HepG2 (cell line): ENCODE measurements at regions not wholly inside any gene's neighbourhood (a gene's known extent, or its start where the extent isn't known, plus 50 kb on each side); places are given as distances from the start of the nearest gene placed in this dataset.

Source experiments
- ATAC-seq: fragments of 200-7000 bp; cut with Tn5 transposase; 3 replicates; pipeline ENCODE4 v1.9.1; 2020; ENCODE audit warnings: mild to moderate bottlenecking, moderate library complexity
- BruUV-seq: library from RNA; stranded (reverse); fragments of 400-500 nt; replicated peaks from 2 replicates; lab custom pipeline; 2021; lab: Mats Ljungman, UMichigan
- CTCF ChIA-PET: fragments of 300-600 bp; formaldehyde crosslinking; extraction: SDS; loops from one replicate; lab custom pipeline; 2021; ENCODE audit warnings: low total read pairs, inconsistent platforms, low intra/inter-chr PET ratio; lab: Yijun Ruan, JAX
- POLR2A ChIA-PET: fragments of 350-600 bp; sonication (Branson Sonifier 250); formaldehyde crosslinking; loops from one replicate; lab custom pipeline; 2020; ENCODE audit warnings: antibody characterized with exemption, inconsistent platforms; lab: Yijun Ruan, JAX
- DNase-seq: peaks from one replicate; pipeline ENCODE4 v3.0.0-alpha.2; 2015; ENCODE audit warnings: low spot score
- FAIRE-seq: peaks from 3 replicates; lab custom pipeline; 2011; peaks lifted over from hg19 to GRCh38; lab: Jason Lieb, UNC
- H2AFZ ChIP-seq: one replicate; pipeline ENCODE4 v1.6.1; 2011; ENCODE audit warnings: low read length, inconsistent platforms
- H3K27ac ChIP-seq: fragments of 300-600 bp; 3 replicates; pipeline ENCODE4 v1.8.0; 2011; ENCODE audit warnings: mixed run types, mild to moderate bottlenecking, mixed read lengths, low read length, inconsistent platforms; ENCODE audit not compliant: insufficient read depth; ENCODE audit errors: extremely low read length
- H3K27me3 ChIP-seq, 2 experiments: fragments of 200-600 bp in 1 of 2; 2 replicates in 1 of 2; 3 replicates in 1 of 2; pipeline versions ENCODE4 v1.6.0 to v1.8.0; 2011; ENCODE audit warnings: low read length in 2 of 2, mild to moderate bottlenecking in 2 of 2, moderate library complexity in 2 of 2, inconsistent platforms in 1 of 2; ENCODE audit not compliant: insufficient read depth in 2 of 2, control insufficient read depth in 1 of 2
- H3K36me3 ChIP-seq, 2 experiments: fragments of 200-600 bp in 1 of 2; replicated peaks in 1 of 2; 2 replicates in 1 of 2; 3 replicates in 1 of 2; pipeline versions ENCODE4 v1.5.1 to v1.8.0; 2011; ENCODE audit warnings: low read length in 2 of 2, inconsistent platforms in 1 of 2; ENCODE audit not compliant: insufficient read depth in 2 of 2, control insufficient read depth in 1 of 2
- H3K4me1 ChIP-seq: 2 replicates; pipeline ENCODE4 v1.5.1; 2012; ENCODE audit warnings: low read length, inconsistent platforms; ENCODE audit not compliant: insufficient read depth
- H3K4me2 ChIP-seq: 2 replicates; pipeline ENCODE4 v1.6.0; 2011; ENCODE audit warnings: low read depth, low read length, inconsistent platforms
- H3K4me3 ChIP-seq, 3 experiments: fragments of 200-600 bp in 1 of 3; sonication (generic), shearing (Covaris generic) in 1 of 3; replicated peaks in 1 of 3; 2 replicates each; pipeline ENCODE4 v1.5.1; 2011 to 2016; ENCODE audit warnings: low read length in 3 of 3, inconsistent platforms in 2 of 3, low read depth in 2 of 3, mild to moderate bottlenecking in 2 of 3, control low read depth in 1 of 3, mixed read lengths in 1 of 3; ENCODE audit not compliant: insufficient read depth in 1 of 3
- H3K79me2 ChIP-seq: one replicate; pipeline ENCODE4 v1.6.1; 2011; ENCODE audit warnings: low read length, inconsistent platforms; ENCODE audit not compliant: insufficient read depth
- H3K9ac ChIP-seq: 2 replicates; pipeline ENCODE4 v1.6.0; 2011; ENCODE audit warnings: mild to moderate bottlenecking, low read depth, low read length, inconsistent platforms; ENCODE audit not compliant: insufficient read depth
- H3K9me3 ChIP-seq: 2 replicates; pipeline ENCODE4 v1.5.1; 2012; ENCODE audit warnings: mild to moderate bottlenecking, low read length
- H4K20me1 ChIP-seq: 2 replicates; pipeline ENCODE4 v1.6.0; 2011; ENCODE audit warnings: inconsistent platforms, mild to moderate bottlenecking, low read length, moderate library complexity; ENCODE audit not compliant: insufficient read depth
- GABPA ChIP-seq, 2 experiments: IDR thresholded peaks; 2 replicates each; pipeline ENCODE4 v1.6.1; 2011 to 2016; ENCODE audit warnings: low read depth in 2 of 2, low read length in 1 of 2, missing biosample characterization in 1 of 2, missing genetic modification characterization in 1 of 2
- HMG20B ChIP-seq: conservative IDR thresholded peaks from 2 replicates; pipeline ENCODE4 v1.6.1; 2016; ENCODE audit warnings: missing genetic modification reagents, missing compliant biosample characterization
- KDM5A ChIP-seq: fragments of 200-600 bp; sonication (generic); IDR thresholded peaks from 2 replicates; pipeline ENCODE4 v1.7.0; 2018; ENCODE audit warnings: antibody characterized with exemption, mild to moderate bottlenecking, low read length, borderline replicate concordance
- SALL2 ChIP-seq: sonication (generic); formaldehyde crosslinking; IDR thresholded peaks from 2 replicates; pipeline ENCODE4 v1.8.1; 2023; ENCODE audit warnings: mild to moderate bottlenecking, missing genetic modification reagents, inconsistent platforms
- SIX1 ChIP-seq: sonication (generic); formaldehyde crosslinking; IDR thresholded peaks from 2 replicates; pipeline ENCODE4 v1.4.0; 2020; ENCODE audit warnings: missing genetic modification reagents, borderline replicate concordance
- XRCC5 ChIP-seq: fragments of 200-400 bp; formaldehyde crosslinking; optimal IDR thresholded peaks from 2 replicates; pipeline ENCODE3; 2017; ENCODE audit warnings: mild to moderate bottlenecking, low read length
- ZC3H13 ChIP-seq: sonication (generic); formaldehyde crosslinking; IDR thresholded peaks from 2 replicates; pipeline ENCODE4 v1.8.1; 2023; ENCODE audit warnings: mild to moderate bottlenecking, missing genetic modification reagents, moderate library complexity
- ZNF253 ChIP-seq: sonication (generic); formaldehyde crosslinking; IDR thresholded peaks from 2 replicates; pipeline ENCODE4 v1.8.0; 2022; ENCODE audit warnings: mild to moderate bottlenecking, missing genetic modification reagents, borderline replicate concordance
- ZNF790 ChIP-seq: sonication (generic); formaldehyde crosslinking; IDR thresholded peaks from 2 replicates; pipeline ENCODE4 v1.8.0; 2022; ENCODE audit warnings: missing genetic modification reagents, mild to moderate bottlenecking, borderline replicate concordance
- WGBS: methylation state at CpG from one replicate; pipeline ENCODE4 v1.1.6; 2017; ENCODE audit warnings: low lambda C conversion rate; 5-methylcytosine and 5-hydroxymethylcytosine counted together
- in situ Hi-C: cut with HindIII; loops from 2 replicates; pipeline ENCODE4 v1.10.0; 2017; ENCODE audit warnings: low pct_unique_long_range_greater_than_20kb; ENCODE audit not compliant: extremely low pct_ligation_motif_present
- intact Hi-C: fragments of 100-400 bp; cut with micrococcal nuclease; formaldehyde crosslinking; loops from one replicate; pipeline ENCODE4 v1.10.0; 2022; ENCODE audit not compliant: unreplicated experiment
- TF ChIP-seq, protein P1 (sequence below): sonication (generic); formaldehyde crosslinking; IDR thresholded peaks from 2 replicates; pipeline ENCODE4 v1.8.1; 2023; ENCODE audit warnings: mild to moderate bottlenecking, missing genetic modification reagents
- TF ChIP-seq, protein P2 (sequence below): IDR thresholded peaks from 2 replicates; pipeline ENCODE4 v1.6.1; 2012; ENCODE audit warnings: low read length, improper control_type of control experiment
- TF ChIP-seq, protein P3 (sequence below): IDR thresholded peaks from 2 replicates; pipeline ENCODE4 v1.6.1; 2012; ENCODE audit warnings: inconsistent platforms
- TF ChIP-seq, protein P4 (sequence below): sonication (generic); formaldehyde crosslinking; IDR thresholded peaks from 2 replicates; pipeline ENCODE4 v1.4.0; 2020; ENCODE audit warnings: missing genetic modification reagents
- TF ChIP-seq, protein P5 (sequence below): sonication (generic); formaldehyde crosslinking; IDR thresholded peaks from 2 replicates; pipeline ENCODE4 v1.9.0; 2021; ENCODE audit warnings: missing genetic modification reagents, borderline replicate concordance

DNA sequence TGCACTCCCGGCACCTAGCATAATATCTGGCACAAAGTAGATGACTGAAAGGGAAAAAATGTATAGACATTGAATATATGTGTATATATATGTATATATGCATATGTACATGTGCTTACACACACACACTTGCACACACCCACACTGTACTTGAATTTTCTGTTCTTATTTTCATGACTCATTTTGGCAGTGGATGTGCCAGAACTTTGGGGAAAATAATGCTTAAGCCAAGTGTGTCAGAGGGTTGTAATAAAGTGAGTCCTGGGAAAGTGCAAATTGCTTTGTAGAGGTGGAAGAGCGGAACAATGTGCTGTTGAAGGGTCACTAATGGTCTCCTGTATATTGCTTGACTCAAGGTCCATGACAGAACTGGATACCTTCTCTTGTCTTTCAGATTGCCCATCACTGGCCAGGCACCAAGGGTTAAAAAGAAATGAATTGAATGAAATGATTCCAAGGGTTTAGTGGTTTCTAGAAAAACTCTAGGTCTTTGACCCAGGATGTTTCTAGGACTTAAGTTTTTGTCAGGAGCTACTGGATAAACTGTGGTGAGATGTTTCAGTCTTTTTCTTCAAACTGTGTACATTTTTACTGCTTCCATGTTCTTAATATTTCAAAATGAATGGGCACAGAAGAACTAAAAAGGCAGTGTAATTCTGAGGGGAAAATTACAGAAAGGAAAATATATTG, 129.9 kb upstream of the MOCS2 start:
- FAIRE-seq, result no peak
- Histone ChIP-seq H3K4me1 (no peaks in the 10 kb centered on the region), H3K4me2 (no peak overlapping the region), H3K27me3 (no peaks in the 10 kb centered on the region), H3K9me3 (no peaks in the 10 kb centered on the region), H3K9ac (no peak overlapping the region), H4K20me1 (no peaks in the 10 kb centered on the region), H3K27ac (no peak overlapping the region), H2AFZ (no peak overlapping the region), H3K4me3 (no peak overlapping the region), H3K36me3 (no peaks in the 10 kb centered on the region), H3K79me2 (no peaks in the 10 kb centered on the region)
- no peak for DNase-seq
- intact Hi-C loops (no loop called here), in situ Hi-C loops (no loop called here)
- BruUV-seq, result no TSS peak
- CTCF ChIA-PET, result no interaction called here
- ATAC-seq, result no peak
- 21% methylated on average over 2 of the region's 2 CpGs for WGBS
- POLR2A ChIA-PET, result no interaction called here
- no peak for TF ChIP-seq SIX1
- TF ChIP-seq KDM5A, result no peak
- no peak for TF ChIP-seq ZC3H13 (CRISPR knock-in tag)
- TF ChIP-seq, protein P1, sequence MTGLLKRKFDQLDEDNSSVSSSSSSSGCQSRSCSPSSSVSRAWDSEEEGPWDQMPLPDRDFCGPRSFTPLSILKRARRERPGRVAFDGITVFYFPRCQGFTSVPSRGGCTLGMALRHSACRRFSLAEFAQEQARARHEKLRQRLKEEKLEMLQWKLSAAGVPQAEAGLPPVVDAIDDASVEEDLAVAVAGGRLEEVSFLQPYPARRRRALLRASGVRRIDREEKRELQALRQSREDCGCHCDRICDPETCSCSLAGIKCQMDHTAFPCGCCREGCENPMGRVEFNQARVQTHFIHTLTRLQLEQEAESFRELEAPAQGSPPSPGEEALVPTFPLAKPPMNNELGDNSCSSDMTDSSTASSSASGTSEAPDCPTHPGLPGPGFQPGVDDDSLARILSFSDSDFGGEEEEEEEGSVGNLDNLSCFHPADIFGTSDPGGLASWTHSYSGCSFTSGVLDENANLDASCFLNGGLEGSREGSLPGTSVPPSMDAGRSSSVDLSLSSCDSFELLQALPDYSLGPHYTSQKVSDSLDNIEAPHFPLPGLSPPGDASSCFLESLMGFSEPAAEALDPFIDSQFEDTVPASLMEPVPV (CRISPR knock-in tag), result no peak
- TF ChIP-seq, protein P2, sequence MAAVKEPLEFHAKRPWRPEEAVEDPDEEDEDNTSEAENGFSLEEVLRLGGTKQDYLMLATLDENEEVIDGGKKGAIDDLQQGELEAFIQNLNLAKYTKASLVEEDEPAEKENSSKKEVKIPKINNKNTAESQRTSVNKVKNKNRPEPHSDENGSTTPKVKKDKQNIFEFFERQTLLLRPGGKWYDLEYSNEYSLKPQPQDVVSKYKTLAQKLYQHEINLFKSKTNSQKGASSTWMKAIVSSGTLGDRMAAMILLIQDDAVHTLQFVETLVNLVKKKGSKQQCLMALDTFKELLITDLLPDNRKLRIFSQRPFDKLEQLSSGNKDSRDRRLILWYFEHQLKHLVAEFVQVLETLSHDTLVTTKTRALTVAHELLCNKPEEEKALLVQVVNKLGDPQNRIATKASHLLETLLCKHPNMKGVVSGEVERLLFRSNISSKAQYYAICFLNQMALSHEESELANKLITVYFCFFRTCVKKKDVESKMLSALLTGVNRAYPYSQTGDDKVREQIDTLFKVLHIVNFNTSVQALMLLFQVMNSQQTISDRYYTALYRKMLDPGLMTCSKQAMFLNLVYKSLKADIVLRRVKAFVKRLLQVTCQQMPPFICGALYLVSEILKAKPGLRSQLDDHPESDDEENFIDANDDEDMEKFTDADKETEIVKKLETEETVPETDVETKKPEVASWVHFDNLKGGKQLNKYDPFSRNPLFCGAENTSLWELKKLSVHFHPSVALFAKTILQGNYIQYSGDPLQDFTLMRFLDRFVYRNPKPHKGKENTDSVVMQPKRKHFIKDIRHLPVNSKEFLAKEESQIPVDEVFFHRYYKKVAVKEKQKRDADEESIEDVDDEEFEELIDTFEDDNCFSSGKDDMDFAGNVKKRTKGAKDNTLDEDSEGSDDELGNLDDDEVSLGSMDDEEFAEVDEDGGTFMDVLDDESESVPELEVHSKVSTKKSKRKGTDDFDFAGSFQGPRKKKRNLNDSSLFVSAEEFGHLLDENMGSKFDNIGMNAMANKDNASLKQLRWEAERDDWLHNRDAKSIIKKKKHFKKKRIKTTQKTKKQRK, result no peak
- no peak for TF ChIP-seq HMG20B (CRISPR knock-in tag)
- TF ChIP-seq, protein P3, sequence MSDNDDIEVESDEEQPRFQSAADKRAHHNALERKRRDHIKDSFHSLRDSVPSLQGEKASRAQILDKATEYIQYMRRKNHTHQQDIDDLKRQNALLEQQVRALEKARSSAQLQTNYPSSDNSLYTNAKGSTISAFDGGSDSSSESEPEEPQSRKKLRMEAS, result no peak
- TF ChIP-seq, protein P4, sequence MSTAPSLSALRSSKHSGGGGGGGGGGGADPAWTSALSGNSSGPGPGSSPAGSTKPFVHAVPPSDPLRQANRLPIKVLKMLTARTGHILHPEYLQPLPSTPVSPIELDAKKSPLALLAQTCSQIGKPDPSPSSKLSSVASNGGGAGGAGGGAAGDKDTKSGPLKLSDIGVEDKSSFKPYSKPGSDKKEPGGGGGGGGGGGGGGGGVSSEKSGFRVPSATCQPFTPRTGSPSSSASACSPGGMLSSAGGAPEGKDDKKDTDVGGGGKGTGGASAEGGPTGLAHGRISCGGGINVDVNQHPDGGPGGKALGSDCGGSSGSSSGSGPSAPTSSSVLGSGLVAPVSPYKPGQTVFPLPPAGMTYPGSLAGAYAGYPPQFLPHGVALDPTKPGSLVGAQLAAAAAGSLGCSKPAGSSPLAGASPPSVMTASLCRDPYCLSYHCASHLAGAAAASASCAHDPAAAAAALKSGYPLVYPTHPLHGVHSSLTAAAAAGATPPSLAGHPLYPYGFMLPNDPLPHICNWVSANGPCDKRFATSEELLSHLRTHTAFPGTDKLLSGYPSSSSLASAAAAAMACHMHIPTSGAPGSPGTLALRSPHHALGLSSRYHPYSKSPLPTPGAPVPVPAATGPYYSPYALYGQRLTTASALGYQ (CRISPR knock-in tag), result no peak
- no peak for TF ChIP-seq SALL2 (CRISPR knock-in tag)
- TF ChIP-seq XRCC5, result no peak
- TF ChIP-seq GABPA (IDR thresholded peaks at IDR 0.05; ENCODE audit: low read depth, low read length), result no peak
- TF ChIP-seq GABPA (CRISPR knock-in tag; IDR thresholded peaks at IDR 0.05; ENCODE audit: low read depth), result no peak
- TF ChIP-seq ZNF253 (CRISPR knock-in tag), result no peak
- TF ChIP-seq, protein P5, sequence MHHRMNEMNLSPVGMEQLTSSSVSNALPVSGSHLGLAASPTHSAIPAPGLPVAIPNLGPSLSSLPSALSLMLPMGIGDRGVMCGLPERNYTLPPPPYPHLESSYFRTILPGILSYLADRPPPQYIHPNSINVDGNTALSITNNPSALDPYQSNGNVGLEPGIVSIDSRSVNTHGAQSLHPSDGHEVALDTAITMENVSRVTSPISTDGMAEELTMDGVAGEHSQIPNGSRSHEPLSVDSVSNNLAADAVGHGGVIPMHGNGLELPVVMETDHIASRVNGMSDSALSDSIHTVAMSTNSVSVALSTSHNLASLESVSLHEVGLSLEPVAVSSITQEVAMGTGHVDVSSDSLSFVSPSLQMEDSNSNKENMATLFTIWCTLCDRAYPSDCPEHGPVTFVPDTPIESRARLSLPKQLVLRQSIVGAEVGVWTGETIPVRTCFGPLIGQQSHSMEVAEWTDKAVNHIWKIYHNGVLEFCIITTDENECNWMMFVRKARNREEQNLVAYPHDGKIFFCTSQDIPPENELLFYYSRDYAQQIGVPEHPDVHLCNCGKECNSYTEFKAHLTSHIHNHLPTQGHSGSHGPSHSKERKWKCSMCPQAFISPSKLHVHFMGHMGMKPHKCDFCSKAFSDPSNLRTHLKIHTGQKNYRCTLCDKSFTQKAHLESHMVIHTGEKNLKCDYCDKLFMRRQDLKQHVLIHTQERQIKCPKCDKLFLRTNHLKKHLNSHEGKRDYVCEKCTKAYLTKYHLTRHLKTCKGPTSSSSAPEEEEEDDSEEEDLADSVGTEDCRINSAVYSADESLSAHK (CRISPR knock-in tag), result no peak
- no peak for TF ChIP-seq ZNF790 (CRISPR knock-in tag)
